ENCODE measurements at regions not wholly inside any gene's neighbourhood (a gene's known extent, or its start where the extent isn't known, plus 50 kb on each side); places are given as distances from the start of the nearest gene placed in this dataset.
"Not testable (repeated sequence)": the region's sequence is repeated elsewhere in the genome, so short reads cannot be mapped to it uniquely, and the experiment has no call there.

- Histone ChIP-seq H3K4me1 (no peaks in the 10 kb centered on the region), H3K27ac (no peak overlapping the region), H3K9me3 (no peaks in the 10 kb centered on the region), H3K4me3 (replicated peaks in 1 of 3) (no peak overlapping the region), H3K36me3 (no peaks in the 10 kb centered on the region), H3K27me3 (no peaks in the 10 kb centered on the region)
- WGBS, 2 donors = 71 to 73% methylated on average over 2 of the region's 2 CpGs
- DNase-seq = no peak
- TF ChIP-seq CTCF (IDR thresholded peaks at IDR 0.05) (no peak), POLR2A (IDR thresholded peaks at IDR 0.05) (no peak)
- intact Hi-C loops (cut with DNase I) = no loop called here
Observed at GRCh38 chr2:179335732-179336131, 71.1 kb upstream of the SESTD1 start.

DNA sequence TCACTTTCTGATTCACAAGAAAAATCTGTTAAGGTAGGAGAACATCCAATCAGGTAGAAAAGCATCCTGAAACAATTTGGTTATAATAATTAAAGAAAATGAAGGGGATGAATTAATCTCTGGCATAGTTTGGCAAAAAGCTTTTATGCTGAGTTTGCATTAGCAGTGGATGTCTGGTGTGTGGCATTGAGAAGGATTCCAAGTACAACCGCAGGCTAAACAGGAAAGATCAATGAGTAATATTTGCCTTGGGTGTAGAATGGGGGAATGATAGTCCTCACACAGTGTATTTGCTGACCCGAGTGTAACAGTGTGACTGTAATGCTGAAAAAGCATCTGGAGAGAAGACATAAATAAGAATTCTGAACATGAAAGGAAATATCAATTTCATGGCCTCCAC, 68.3 kb upstream of the SESTD1 start:
- DNase-seq = no peak
- intact Hi-C loops (cut with DNase I) = no loop called here
- WGBS, 2 donors = 70 to 72% methylated on average over 2 of the region's 2 CpGs

GRCh38 chr2:179331061-179331460, 66.4 kb upstream of the SESTD1 start:
- Histone ChIP-seq H3K9me3 (no peaks in the 10 kb centered on the region), H3K27me3 (no peaks in the 10 kb centered on the region), H3K36me3 (no peaks in the 10 kb centered on the region), H3K4me3 (replicated peaks in 1 of 3) (no peak overlapping the region), H3K27ac (no peak overlapping the region), H3K4me1 (no peaks in the 10 kb centered on the region)
- intact Hi-C loops (cut with DNase I) = no loop called here
- 95 to 97% methylated on average over 3 of the region's 3 CpGs for WGBS, 2 donors
- TF ChIP-seq POLR2A (IDR thresholded peaks at IDR 0.05) = no peak
- TF ChIP-seq CTCF (IDR thresholded peaks at IDR 0.05) = no peak
- DNase-seq = no peak

More for the DNA sequence above, 68.3 kb upstream of the SESTD1 start:
- H3K4me1 ChIP-seq = no peaks in the 10 kb centered on the region
- H3K36me3 ChIP-seq = no peaks in the 10 kb centered on the region
- H3K27ac ChIP-seq = no peak overlapping the region
- TF ChIP-seq POLR2A (IDR thresholded peaks at IDR 0.05) (no peak), CTCF (IDR thresholded peaks at IDR 0.05) (no peak)
- no peaks in the 10 kb centered on the region for H3K27me3 ChIP-seq
- no peaks in the 10 kb centered on the region for H3K9me3 ChIP-seq
- H3K4me3 ChIP-seq (replicated peaks in 1 of 3) = no peak overlapping the region

- TF ChIP-seq POLR2A (IDR thresholded peaks at IDR 0.05) = no peak
- no peak for TF ChIP-seq CTCF (IDR thresholded peaks at IDR 0.05)
- H3K9me3 ChIP-seq = no peaks in the 10 kb centered on the region
- 80 to 81% methylated on average over 5 of the region's 5 CpGs for WGBS, 2 donors
Observed at GRCh38 chr2:179322289-179322688, 57.7 kb upstream of the SESTD1 start.

DNA sequence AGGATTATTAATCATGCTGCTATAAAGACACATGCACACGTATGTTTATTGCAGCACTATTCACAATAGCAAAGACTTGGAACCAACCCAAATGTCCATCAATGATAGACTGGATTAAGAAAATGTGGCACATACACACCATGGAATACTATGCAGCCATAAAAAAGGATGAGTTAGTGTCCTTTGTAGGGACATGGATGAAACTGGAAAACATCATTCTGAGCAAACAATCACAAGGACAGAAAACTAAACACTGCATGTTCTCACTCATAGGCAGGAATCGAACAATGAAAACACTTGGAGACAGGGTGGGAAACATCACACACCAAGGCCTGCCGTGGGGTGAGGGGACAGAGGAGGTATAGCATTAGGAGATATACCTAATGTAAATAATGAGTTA, 56.4 kb upstream of the SESTD1 start:
- H3K27ac ChIP-seq; intact Hi-C loops (cut with DNase I); H3K36me3 ChIP-seq; H3K27me3 ChIP-seq; H3K9me3 ChIP-seq; H3K4me3 ChIP-seq (replicated peaks in 1 of 3); DNase-seq; H3K4me1 ChIP-seq: not testable (repeated sequence)
- 93 to 94% methylated on average over 3 of the region's 3 CpGs for whole genome bisulfite sequencing, 2 donors

More at GRCh38 chr2:179322289-179322688, 57.7 kb upstream of the SESTD1 start:
- no peaks in the 10 kb centered on the region for H3K4me1 ChIP-seq
- DNase-seq = no peak
- no peaks in the 10 kb centered on the region for H3K27me3 ChIP-seq
- no peak overlapping the region for H3K27ac ChIP-seq
- intact Hi-C loops (cut with DNase I) = no loop called here
- no peak overlapping the region for H3K4me3 ChIP-seq (replicated peaks in 1 of 3)
- no peaks in the 10 kb centered on the region for H3K36me3 ChIP-seq

- 87% methylated on average over 9 of the region's 9 CpGs for WGBS, 2 donors
- H3K4me1 ChIP-seq; H3K9me3 ChIP-seq; H3K27me3 ChIP-seq; H3K4me3 ChIP-seq (replicated peaks in 1 of 3); intact Hi-C loops (cut with DNase I); H3K27ac ChIP-seq; DNase-seq; H3K36me3 ChIP-seq: not testable (repeated sequence)
Observed at GRCh38 chr2:179314729-179315128, 50.1 kb upstream of the SESTD1 start.
